Progenitor cell of endocrine pancreas (in vitro differentiated cells): ENCODE measurements at regions not wholly inside any gene's neighbourhood (a gene's known extent, or its start where the extent isn't known, plus 50 kb on each side); places are given as distances from the start of the nearest gene placed in this dataset.

Source experiments
- DNase-seq: peaks from one replicate; pipeline ENCODE4 v3.0.0; 2021; ENCODE audit warnings: low spot score; ENCODE audit not compliant: unreplicated experiment
- H3K27ac Mint-ChIP-seq: 2 replicates; pipeline ENCODE4 v1.8.0; 2021; ENCODE audit warnings: mild to moderate bottlenecking, moderate library complexity, mixed read lengths
- H3K27me3 Mint-ChIP-seq: 2 replicates; pipeline ENCODE4 v1.8.0; 2021; ENCODE audit warnings: mixed read lengths
- H3K36me3 Mint-ChIP-seq: 2 replicates; pipeline ENCODE4 v1.8.0; 2022; ENCODE audit warnings: mixed read lengths; ENCODE audit not compliant: insufficient read depth
- H3K4me1 Mint-ChIP-seq: 2 replicates; pipeline ENCODE4 v1.8.0; 2021; ENCODE audit warnings: low read depth, mixed read lengths
- H3K4me3 Mint-ChIP-seq: 2 replicates; pipeline ENCODE4 v1.8.0; 2021; ENCODE audit warnings: low read depth, mild to moderate bottlenecking, moderate library complexity, mixed read lengths
- H3K9me3 Mint-ChIP-seq: 2 replicates; pipeline ENCODE4 v1.8.0; 2021; ENCODE audit warnings: low read depth, mixed read lengths
- CTCF ChIP-seq: fragments of 200-600 bp; sonication (generic); IDR thresholded peaks from one replicate; pipeline ENCODE4 v1.5.0; 2021; ENCODE audit warnings: antibody characterized with exemption, mild to moderate bottlenecking; ENCODE audit not compliant: unreplicated experiment

GRCh38 chr13:57992416-57992815 is 360.9 kb downstream of the PCDH17 start:
- Mint-ChIP-seq H3K9me3 (no peaks in the 10 kb centered on the region), H3K27ac (no peak overlapping the region), H3K36me3 (no peaks in the 10 kb centered on the region), H3K4me3 (no peak overlapping the region), H3K27me3 (no peaks in the 10 kb centered on the region), H3K4me1 (peaks cover 4% of the 10 kb centered on the region)
- no peak for TF ChIP-seq CTCF
- no peak for DNase-seq

GRCh38 chr13:57996717-57997116 is 365.2 kb downstream of the PCDH17 start:
- Mint-ChIP-seq H3K9me3 (peaks cover 9% of the 10 kb centered on the region), H3K4me1 (peaks cover 7% of the 10 kb centered on the region), H3K27me3 (no peaks in the 10 kb centered on the region), H3K36me3 (peaks cover 4% of the 10 kb centered on the region), H3K4me3 (no peak overlapping the region), H3K27ac (no peak overlapping the region)
- no peak for TF ChIP-seq CTCF
- DNase-seq = no peak

- Mint-ChIP-seq H3K4me1 (peaks cover 3% of the 10 kb centered on the region), H3K27ac (no peak overlapping the region), H3K9me3 (peaks cover 3% of the 10 kb centered on the region), H3K27me3 (no peaks in the 10 kb centered on the region), H3K4me3 (no peak overlapping the region), H3K36me3 (peaks cover 3% of the 10 kb centered on the region)
- TF ChIP-seq CTCF = no peak
- DNase-seq = no peak
Measured at GRCh38 chr13:58004751-58005150, 373.2 kb downstream of the PCDH17 start.

GRCh38 chr13:58018020-58018419 is 386.5 kb downstream of the PCDH17 start:
- no peak for TF ChIP-seq CTCF
- no peaks in the 10 kb centered on the region for H3K27me3 Mint-ChIP-seq
- H3K27ac Mint-ChIP-seq = no peak overlapping the region
- no peak for DNase-seq
- H3K4me3 Mint-ChIP-seq = no peak overlapping the region
- no peaks in the 10 kb centered on the region for H3K36me3 Mint-ChIP-seq
- H3K4me1 Mint-ChIP-seq = peaks cover 8% of the 10 kb centered on the region
- H3K9me3 Mint-ChIP-seq = no peaks in the 10 kb centered on the region

GRCh38 chr13:58018865-58019264 is 387.3 kb downstream of the PCDH17 start:
- Mint-ChIP-seq H3K4me3 (no peak overlapping the region), H3K27ac (no peak overlapping the region), H3K4me1 (peaks cover 9% of the 10 kb centered on the region), H3K9me3 (no peaks in the 10 kb centered on the region), H3K36me3 (no peaks in the 10 kb centered on the region), H3K27me3 (no peaks in the 10 kb centered on the region)
- no peak for DNase-seq
- TF ChIP-seq CTCF = no peak
